ENCODE measurements at regions not wholly inside any gene's neighbourhood (a gene's known extent, or its start where the extent isn't known, plus 50 kb on each side); places are given as distances from the start of the nearest gene placed in this dataset.

- TF ChIP-seq CTCF (IDR thresholded peaks at IDR 0.05; ENCODE audit: low read depth, low read length), result no peak
- no peaks in the 10 kb centered on the region for H3K36me3 ChIP-seq
- no peak overlapping the region for H3K27ac ChIP-seq
- H3K4me3 ChIP-seq (ENCODE audit: low read depth, low read length), result no peak overlapping the region
- no peak for DNase-seq
- no peaks in the 10 kb centered on the region for H3K27me3 ChIP-seq (ENCODE audit: insufficient read depth, low read depth, severe bottlenecking)
- peaks cover 13% of the 10 kb centered on the region for H3K9me3 ChIP-seq (ENCODE audit: severe bottlenecking)
Observed at GRCh38 chr6:67459556-67459955, 1175.5 kb upstream of the ADGRB3 start.

- TF ChIP-seq CTCF (IDR thresholded peaks at IDR 0.05; ENCODE audit: low read depth, low read length), result no peak
- H3K9me3 ChIP-seq (ENCODE audit: severe bottlenecking), result peaks cover 13% of the 10 kb centered on the region
- H3K4me3 ChIP-seq (ENCODE audit: low read depth, low read length), result no peak overlapping the region
- no peak for DNase-seq
- H3K27ac ChIP-seq, result no peak overlapping the region
- no peaks in the 10 kb centered on the region for H3K27me3 ChIP-seq (ENCODE audit: insufficient read depth, low read depth, severe bottlenecking)
- H3K36me3 ChIP-seq, result no peaks in the 10 kb centered on the region
Observed at GRCh38 chr6:67458265-67458664, 1176.8 kb upstream of the ADGRB3 start.

GRCh38 chr6:67451874-67452273, 1183.2 kb upstream of the ADGRB3 start:
- Histone ChIP-seq H3K27ac (no peak overlapping the region), H3K4me3 (ENCODE audit: low read depth, low read length) (no peak overlapping the region), H3K27me3 (ENCODE audit: insufficient read depth, low read depth, severe bottlenecking) (no peaks in the 10 kb centered on the region), H3K9me3 (ENCODE audit: severe bottlenecking) (no peaks in the 10 kb centered on the region), H3K36me3 (no peaks in the 10 kb centered on the region)
- DNase-seq, result no peak
- TF ChIP-seq CTCF (IDR thresholded peaks at IDR 0.05; ENCODE audit: low read depth, low read length), result no peak

- no peak for TF ChIP-seq CTCF (IDR thresholded peaks at IDR 0.05; ENCODE audit: low read depth, low read length)
- DNase-seq, result no peak
- Histone ChIP-seq H3K9me3 (ENCODE audit: severe bottlenecking) (no peaks in the 10 kb centered on the region), H3K36me3 (no peaks in the 10 kb centered on the region), H3K27ac (no peak overlapping the region), H3K27me3 (ENCODE audit: insufficient read depth, low read depth, severe bottlenecking) (no peaks in the 10 kb centered on the region), H3K4me3 (ENCODE audit: low read depth, low read length) (no peak overlapping the region)
Observed at GRCh38 chr6:67450641-67451040, 1184.4 kb upstream of the ADGRB3 start.

- TF ChIP-seq CTCF (IDR thresholded peaks at IDR 0.05; ENCODE audit: low read depth, low read length), result no peak
- no peaks in the 10 kb centered on the region for H3K27me3 ChIP-seq (ENCODE audit: insufficient read depth, low read depth, severe bottlenecking)
- H3K36me3 ChIP-seq, result no peaks in the 10 kb centered on the region
- no peak overlapping the region for H3K4me3 ChIP-seq (ENCODE audit: low read depth, low read length)
- no peak for DNase-seq
- no peak overlapping the region for H3K27ac ChIP-seq
- H3K9me3 ChIP-seq (ENCODE audit: severe bottlenecking), result no peaks in the 10 kb centered on the region
Observed at GRCh38 chr6:67449602-67450001, 1185.5 kb upstream of the ADGRB3 start.

GRCh38 chr6:67433124-67433523, 1202.0 kb upstream of the ADGRB3 start:
- Histone ChIP-seq H3K27me3 (ENCODE audit: insufficient read depth, low read depth, severe bottlenecking) (no peaks in the 10 kb centered on the region), H3K9me3 (ENCODE audit: severe bottlenecking) (no peaks in the 10 kb centered on the region), H3K36me3 (no peaks in the 10 kb centered on the region), H3K27ac (no peak overlapping the region), H3K4me3 (ENCODE audit: low read depth, low read length) (no peak overlapping the region)
- DNase-seq, result no peak
- TF ChIP-seq CTCF (IDR thresholded peaks at IDR 0.05; ENCODE audit: low read depth, low read length), result no peak
